D721Med (cell line): ENCODE measurements at regions not wholly inside any gene's neighbourhood (a gene's known extent, or its start where the extent isn't known, plus 50 kb on each side); places are given as distances from the start of the nearest gene placed in this dataset.
"Not testable (repeated sequence)": the region's sequence is repeated elsewhere in the genome, so short reads cannot be mapped to it uniquely, and the experiment has no call there.

ENCODE experiments used
- DNase-seq: peaks from one replicate; pipeline ENCODE4 v3.0.0; 2011; ENCODE audit warnings: low spot score; ENCODE audit not compliant: insufficient read length
- FAIRE-seq: peaks from 2 replicates; lab custom pipeline; 2011; peaks lifted over from hg19 to GRCh38; lab: Jason Lieb, UNC
- CTCF ChIP-seq: IDR thresholded peaks from 2 replicates; pipeline ENCODE4 v1.5.1; 2012; ENCODE audit warnings: mild to moderate bottlenecking, control low read depth; ENCODE audit not compliant: insufficient read depth; ENCODE audit errors: missing control alignments

- no peak for FAIRE-seq
- no peak for DNase-seq
- no peak for TF ChIP-seq CTCF
Observed at GRCh38 chr14:87386524-87386923, 606.5 kb downstream of the GALC start.

GRCh38 chr14:87380054-87380453 is 612.9 kb downstream of the GALC start:
- FAIRE-seq (no peak), DNase-seq (no peak)
- no peak for TF ChIP-seq CTCF

- FAIRE-seq (no peak), DNase-seq (no peak)
- TF ChIP-seq CTCF, result no peak
Observed at GRCh38 chr14:87368751-87369150, 624.2 kb downstream of the GALC start.

- not testable (repeated sequence) for FAIRE-seq, DNase-seq
Observed at GRCh38 chr14:87360246-87360645, 632.7 kb downstream of the GALC start.

- DNase-seq (no peak), FAIRE-seq (no peak)
- TF ChIP-seq CTCF, result no peak
Observed at GRCh38 chr14:87351007-87351406, 642.0 kb downstream of the GALC start.

GRCh38 chr14:87349921-87350320 is 643.1 kb downstream of the GALC start:
- FAIRE-seq (no peak), DNase-seq (no peak)
- no peak for TF ChIP-seq CTCF

- no peak for TF ChIP-seq CTCF
- DNase-seq (no peak), FAIRE-seq (no peak)
Observed at GRCh38 chr14:87343652-87344051, 649.3 kb downstream of the GALC start.
